ENCODE measurements at regions not wholly inside any gene's neighbourhood (a gene's known extent, or its start where the extent isn't known, plus 50 kb on each side); places are given as distances from the start of the nearest gene placed in this dataset.

DNA sequence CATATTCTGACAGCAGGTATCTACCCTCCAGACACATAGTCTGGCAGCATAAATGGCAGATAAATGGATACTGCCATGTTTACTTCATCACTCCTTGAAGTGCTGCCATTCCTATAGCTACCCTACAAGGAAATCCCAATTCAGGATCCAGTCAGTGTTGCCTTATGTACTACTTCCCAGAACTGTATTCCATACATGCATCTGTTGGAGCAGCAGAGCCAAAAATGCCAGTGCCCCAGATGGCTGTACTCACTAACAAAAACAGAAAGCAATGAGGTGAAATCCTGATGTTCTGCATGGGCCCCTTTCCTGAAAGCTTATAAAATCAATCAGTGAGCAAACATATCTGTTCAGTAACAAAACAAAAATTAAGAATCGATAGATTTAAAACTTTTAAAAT is 490.0 kb upstream of the COX7C start:
- FAIRE-seq (no peak), DNase-seq (no peak), ATAC-seq (no peak)
- no peak overlapping the region for H3K4me3 ChIP-seq
- no peak overlapping the region for H3K27ac ChIP-seq
- no peaks in the 10 kb centered on the region for H3K4me1 ChIP-seq
- TF ChIP-seq, protein P1, sequence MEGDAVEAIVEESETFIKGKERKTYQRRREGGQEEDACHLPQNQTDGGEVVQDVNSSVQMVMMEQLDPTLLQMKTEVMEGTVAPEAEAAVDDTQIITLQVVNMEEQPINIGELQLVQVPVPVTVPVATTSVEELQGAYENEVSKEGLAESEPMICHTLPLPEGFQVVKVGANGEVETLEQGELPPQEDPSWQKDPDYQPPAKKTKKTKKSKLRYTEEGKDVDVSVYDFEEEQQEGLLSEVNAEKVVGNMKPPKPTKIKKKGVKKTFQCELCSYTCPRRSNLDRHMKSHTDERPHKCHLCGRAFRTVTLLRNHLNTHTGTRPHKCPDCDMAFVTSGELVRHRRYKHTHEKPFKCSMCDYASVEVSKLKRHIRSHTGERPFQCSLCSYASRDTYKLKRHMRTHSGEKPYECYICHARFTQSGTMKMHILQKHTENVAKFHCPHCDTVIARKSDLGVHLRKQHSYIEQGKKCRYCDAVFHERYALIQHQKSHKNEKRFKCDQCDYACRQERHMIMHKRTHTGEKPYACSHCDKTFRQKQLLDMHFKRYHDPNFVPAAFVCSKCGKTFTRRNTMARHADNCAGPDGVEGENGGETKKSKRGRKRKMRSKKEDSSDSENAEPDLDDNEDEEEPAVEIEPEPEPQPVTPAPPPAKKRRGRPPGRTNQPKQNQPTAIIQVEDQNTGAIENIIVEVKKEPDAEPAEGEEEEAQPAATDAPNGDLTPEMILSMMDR (IDR thresholded peaks at IDR 0.05), result no peak
- H3K27me3 ChIP-seq, result no peaks in the 10 kb centered on the region
- H3K9me3 ChIP-seq, result no peaks in the 10 kb centered on the region
- H3K36me3 ChIP-seq, result no peaks in the 10 kb centered on the region
- intact Hi-C loops (cut with DNase I), result no loop called here
- WGBS, 2 donors, result 69 to 72% methylated on average over 1 of the region's 1 CpG

DNA sequence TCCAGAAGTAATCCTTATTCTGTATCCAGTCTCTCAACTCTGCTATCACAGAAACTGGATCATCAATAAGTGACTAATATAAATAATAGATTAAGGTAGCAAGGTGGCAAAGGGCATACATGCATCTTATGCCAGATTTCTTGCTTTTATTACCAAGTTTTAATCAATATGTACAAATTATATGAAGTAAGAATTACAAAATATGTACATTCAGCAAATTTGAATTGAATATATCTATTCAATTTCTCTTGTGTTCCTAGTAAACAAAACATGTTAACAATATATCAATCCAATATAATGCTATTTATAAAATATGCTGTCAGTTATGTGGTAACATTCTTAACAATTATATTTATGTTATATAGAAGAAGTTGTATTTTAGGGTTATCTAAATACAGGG is 488.7 kb upstream of the COX7C start:
- no peak for ATAC-seq
- Histone ChIP-seq H3K9me3 (no peaks in the 10 kb centered on the region), H3K36me3 (no peaks in the 10 kb centered on the region), H3K4me3 (no peak overlapping the region), H3K4me1 (no peaks in the 10 kb centered on the region), H3K27ac (no peak overlapping the region), H3K27me3 (no peaks in the 10 kb centered on the region)
- DNase-seq, result no peak
- TF ChIP-seq, protein P1 (IDR thresholded peaks at IDR 0.05), result no peak
- intact Hi-C loops (cut with DNase I), result no loop called here
- FAIRE-seq, result no peak

DNA sequence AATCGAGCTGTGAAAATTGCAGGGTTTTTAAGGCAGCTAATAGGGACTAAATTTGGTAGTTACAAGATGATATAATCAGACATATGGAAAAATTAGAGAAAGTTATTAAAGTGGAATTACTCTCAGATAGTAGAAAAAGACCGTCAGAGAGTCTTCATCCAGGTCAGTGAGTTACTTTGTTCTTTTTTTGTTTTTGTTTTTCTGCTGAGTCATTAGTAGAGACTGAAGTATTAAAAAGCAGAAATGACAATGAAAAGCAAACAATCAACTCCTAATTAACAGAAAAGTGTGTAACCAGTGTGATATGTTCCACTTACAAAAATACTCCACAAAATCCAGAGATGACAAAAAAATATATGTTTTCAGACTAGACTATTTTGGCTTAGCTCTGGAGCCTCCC is 480.4 kb upstream of the COX7C start:
- TF ChIP-seq, protein P1 (IDR thresholded peaks at IDR 0.05), result no peak
- no peak overlapping the region for H3K4me3 ChIP-seq
- H3K4me1 ChIP-seq, result no peaks in the 10 kb centered on the region
- H3K27me3 ChIP-seq, result no peaks in the 10 kb centered on the region
- intact Hi-C loops (cut with DNase I), result no loop called here
- H3K9me3 ChIP-seq, result no peaks in the 10 kb centered on the region
- 58 to 69% methylated on average over 2 of the region's 2 CpGs for WGBS, 2 donors
- ATAC-seq, result no peak
- H3K27ac ChIP-seq, result no peak overlapping the region
- no peak for FAIRE-seq
- DNase-seq, result no peak
- no peaks in the 10 kb centered on the region for H3K36me3 ChIP-seq

DNA sequence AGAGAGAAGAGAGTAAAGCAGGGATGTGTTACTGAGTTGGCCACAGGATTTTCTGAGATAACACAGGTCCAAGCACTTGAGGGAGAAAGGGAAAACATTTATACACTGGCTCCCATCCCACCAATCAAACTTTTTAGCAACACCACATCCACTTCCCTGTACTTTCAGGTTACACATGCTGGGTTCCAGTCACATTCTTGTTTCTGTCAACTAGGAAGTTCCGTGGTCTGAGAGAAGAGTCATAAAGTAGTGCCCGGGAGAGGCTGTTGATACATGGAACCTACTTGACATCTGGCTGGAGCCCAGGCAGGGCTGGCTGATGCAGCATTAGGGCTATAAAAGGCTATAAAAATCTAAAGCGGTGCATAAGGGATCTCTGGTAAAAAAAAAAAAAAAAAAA is 473.9 kb upstream of the COX7C start:
- intact Hi-C loops (cut with DNase I), result no loop called here
- WGBS, 2 donors, result 63 to 67% methylated on average over 3 of the region's 3 CpGs
- H3K4me1 ChIP-seq, result no peaks in the 10 kb centered on the region
- H3K27ac ChIP-seq, result no peak overlapping the region
- TF ChIP-seq, protein P1 (IDR thresholded peaks at IDR 0.05), result no peak
- no peak for DNase-seq
- H3K4me3 ChIP-seq, result no peak overlapping the region
- FAIRE-seq, result peak; percentile 41
- H3K27me3 ChIP-seq, result no peaks in the 10 kb centered on the region
- H3K36me3 ChIP-seq, result no peaks in the 10 kb centered on the region
- no peaks in the 10 kb centered on the region for H3K9me3 ChIP-seq
- ATAC-seq, result no peak

DNA sequence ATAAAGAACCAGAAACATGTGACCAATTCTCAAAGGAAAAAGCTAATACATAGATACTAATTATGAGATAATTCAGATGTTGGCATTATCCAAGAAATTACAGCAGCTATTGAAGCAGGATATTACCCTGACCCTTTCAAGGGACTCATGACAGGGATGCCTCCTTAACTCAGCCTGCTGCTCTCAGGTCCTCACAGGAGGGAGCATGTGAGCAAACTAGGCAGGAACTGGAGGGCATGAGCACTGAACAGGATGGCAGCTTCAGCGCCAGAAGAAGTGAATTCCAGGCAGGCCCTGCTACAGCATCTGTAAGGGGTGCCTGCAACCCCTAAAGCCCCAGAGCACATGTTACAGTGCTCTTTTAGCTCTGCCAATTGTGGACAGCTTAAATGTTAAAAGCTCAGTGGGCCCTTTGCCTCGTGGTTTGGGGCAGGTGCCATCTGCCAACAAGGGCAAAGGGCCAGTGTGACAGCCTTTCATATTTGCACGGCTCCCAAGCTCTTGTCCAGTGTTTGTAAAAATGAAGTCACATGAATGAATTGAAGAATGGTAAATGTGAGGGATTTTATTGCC is 464.7 kb upstream of the COX7C start:
- Histone ChIP-seq H3K4me1 (no peaks in the 10 kb centered on the region), H3K27me3 (no peaks in the 10 kb centered on the region), H3K27ac (no peak overlapping the region), H3K4me3 (no peak overlapping the region), H3K36me3 (no peaks in the 10 kb centered on the region), H3K9me3 (no peaks in the 10 kb centered on the region)
- intact Hi-C loops (cut with DNase I), result no loop called here
- FAIRE-seq (no peak), ATAC-seq (no peak), DNase-seq (no peak)
- WGBS, 2 donors, result 37 to 45% methylated on average over 3 of the region's 3 CpGs
- TF ChIP-seq, protein P1 (IDR thresholded peaks at IDR 0.05), result no peak

All from pancreas (tissue), 10 donors.